Calu3 (cell line): ENCODE measurements at regions not wholly inside any gene's neighbourhood (a gene's known extent, or its start where the extent isn't known, plus 50 kb on each side); places are given as distances from the start of the nearest gene placed in this dataset.

Experiments used
- BruUV-seq: library from RNA; stranded (reverse); fragments of 400-500 nt; replicated peaks from 2 replicates; lab custom pipeline; 2021; lab: Mats Ljungman, UMichigan
- CTCF ChIA-PET: fragments of 300-600 bp; sonication (Branson Sonifier 250); formaldehyde crosslinking; loops from one replicate; lab custom pipeline; 2022; ENCODE audit warnings: antibody characterized with exemption; lab: Charles Lee
- DNase-seq: peaks from one replicate; pipeline ENCODE4 v3.0.0; 2022
- H3K27ac Mint-ChIP-seq: one replicate; pipeline ENCODE4 v1.8.0; 2022; ENCODE audit warnings: mixed read lengths; ENCODE audit not compliant: unreplicated experiment
- H3K27me3 Mint-ChIP-seq: one replicate; pipeline ENCODE4 v1.8.0; 2022; ENCODE audit warnings: mixed read lengths; ENCODE audit not compliant: unreplicated experiment
- H3K36me3 Mint-ChIP-seq: one replicate; pipeline ENCODE4 v1.8.0; 2022; ENCODE audit warnings: mild to moderate bottlenecking, moderate library complexity, mixed read lengths; ENCODE audit not compliant: insufficient read depth, unreplicated experiment
- H3K4me1 Mint-ChIP-seq: one replicate; pipeline ENCODE4 v1.8.0; 2022; ENCODE audit warnings: mild to moderate bottlenecking, low read depth, mixed read lengths; ENCODE audit not compliant: unreplicated experiment
- H3K4me3 Mint-ChIP-seq: one replicate; pipeline ENCODE4 v1.8.0; 2022; ENCODE audit warnings: mild to moderate bottlenecking, low read depth, moderate library complexity, mixed read lengths; ENCODE audit not compliant: unreplicated experiment
- H3K9me3 Mint-ChIP-seq: one replicate; pipeline ENCODE4 v1.8.0; 2022; ENCODE audit warnings: low read depth, mixed read lengths; ENCODE audit not compliant: unreplicated experiment
- CTCF ChIP-seq: fragments of 200-600 bp; IDR thresholded peaks from one replicate; pipeline ENCODE4 v1.8.0; 2022; ENCODE audit warnings: antibody characterized with exemption; ENCODE audit not compliant: unreplicated experiment
- intact Hi-C: fragments of 100-400 bp; cut with micrococcal nuclease; formaldehyde crosslinking; loops from one replicate; pipeline ENCODE4 v1.10.0; 2022; ENCODE audit not compliant: unreplicated experiment

GRCh38 chr14:101117543-101117942 is 214.0 kb upstream of the RTL1 start:
- H3K36me3 Mint-ChIP-seq, result no peaks in the 10 kb centered on the region
- CTCF ChIA-PET, result no interaction called here
- no peak for TF ChIP-seq CTCF
- H3K27ac Mint-ChIP-seq, result no peak overlapping the region
- no peaks in the 10 kb centered on the region for H3K9me3 Mint-ChIP-seq
- H3K27me3 Mint-ChIP-seq, result peaks cover 18% of the 10 kb centered on the region
- intact Hi-C loops, result no loop called here
- no peak for DNase-seq
- no peaks in the 10 kb centered on the region for H3K4me1 Mint-ChIP-seq
- H3K4me3 Mint-ChIP-seq, result no peak overlapping the region
- no TSS peak for BruUV-seq

- H3K4me1 Mint-ChIP-seq, result no peaks in the 10 kb centered on the region
- H3K27ac Mint-ChIP-seq, result no peak overlapping the region
- no peak overlapping the region for H3K4me3 Mint-ChIP-seq
- CTCF ChIA-PET, result no interaction called here
- DNase-seq, result no peak
- H3K27me3 Mint-ChIP-seq, result peaks cover 18% of the 10 kb centered on the region
- no peaks in the 10 kb centered on the region for H3K36me3 Mint-ChIP-seq
- intact Hi-C loops, result no loop called here
- no peaks in the 10 kb centered on the region for H3K9me3 Mint-ChIP-seq
- no TSS peak for BruUV-seq
- TF ChIP-seq CTCF, result no peak
Observed at GRCh38 chr14:101118233-101118632, 214.7 kb upstream of the RTL1 start.

GRCh38 chr14:101118746-101119591 is 215.4 kb upstream of the RTL1 start:
- Mint-ChIP-seq H3K36me3 (no peaks in the 10 kb centered on the region), H3K27ac (no peak overlapping the region), H3K4me3 (no peak overlapping the region), H3K9me3 (no peaks in the 10 kb centered on the region), H3K4me1 (no peaks in the 10 kb centered on the region), H3K27me3 (peaks cover 18% of the 10 kb centered on the region)
- BruUV-seq, result no TSS peak
- DNase-seq, result no peak
- CTCF ChIA-PET, result no interaction called here
- TF ChIP-seq CTCF, result no peak
- intact Hi-C loops, result no loop called here

GRCh38 chr14:101119830-101120571 is 216.5 kb upstream of the RTL1 start:
- TF ChIP-seq CTCF, result no peak
- no peak overlapping the region for H3K4me3 Mint-ChIP-seq
- no peaks in the 10 kb centered on the region for H3K36me3 Mint-ChIP-seq
- H3K27me3 Mint-ChIP-seq, result peaks cover 18% of the 10 kb centered on the region
- CTCF ChIA-PET, result no interaction called here
- H3K27ac Mint-ChIP-seq, result no peak overlapping the region
- no peak for DNase-seq
- H3K9me3 Mint-ChIP-seq, result no peaks in the 10 kb centered on the region
- BruUV-seq, result no TSS peak
- intact Hi-C loops, result no loop called here
- no peaks in the 10 kb centered on the region for H3K4me1 Mint-ChIP-seq
